ENCODE measurements at regions not wholly inside any gene's neighbourhood (a gene's known extent, or its start where the extent isn't known, plus 50 kb on each side); places are given as distances from the start of the nearest gene placed in this dataset.
A peak's percentile ranks its signal among the peaks of the same experiment; 100 is the strongest.

GRCh38 chr2:56127463-56128152 lies 56.2 kb upstream of the CCDC85A start:
- no peaks in the 10 kb centered on the region for H3K9me3 ChIP-seq (ENCODE audit: insufficient read depth, low read length)
- H3K4me3 ChIP-seq (ENCODE audit: insufficient read depth, low read length, poor library complexity, severe bottlenecking), result no peak overlapping the region
- no peak overlapping the region for H3K4me2 ChIP-seq (ENCODE audit: low read depth, low read length, poor library complexity, severe bottlenecking)
- no peak overlapping the region for H2AFZ ChIP-seq (ENCODE audit: low read depth, low read length, severe bottlenecking)
- H3K79me2 ChIP-seq (ENCODE audit: insufficient read depth, low read length), result no peaks in the 10 kb centered on the region
- no peak overlapping the region for H3K9ac ChIP-seq (ENCODE audit: low read length)
- no peak for TF ChIP-seq CTCF (IDR thresholded peaks at IDR 0.05; ENCODE audit: insufficient read depth, low read length, poor library complexity, severe bottlenecking)
- no peak for TF ChIP-seq EZH2phosphoT487 (conservative IDR thresholded peaks at IDR 0.05; ENCODE audit: low read length)
- H3K27ac ChIP-seq (ENCODE audit: low read depth, low read length), result no peak overlapping the region
- H3K27me3 ChIP-seq (ENCODE audit: low read length), result no peaks in the 10 kb centered on the region
- no peaks in the 10 kb centered on the region for H3K9me2 ChIP-seq (replicated peaks; ENCODE audit: insufficient read depth, low read length)
- H3K36me3 ChIP-seq (ENCODE audit: low read length), result no peaks in the 10 kb centered on the region
- H4K20me1 ChIP-seq (ENCODE audit: low read depth, low read length), result no peaks in the 10 kb centered on the region
- H3F3A ChIP-seq (ENCODE audit: insufficient read depth), result no peaks in the 10 kb centered on the region

- Histone ChIP-seq H3K9ac (ENCODE audit: low read length) (no peak overlapping the region), H3K4me2 (ENCODE audit: low read depth, low read length, poor library complexity, severe bottlenecking) (no peak overlapping the region), H3K36me3 (ENCODE audit: low read length) (no peaks in the 10 kb centered on the region), H3K27me3 (ENCODE audit: low read length) (no peaks in the 10 kb centered on the region), H4K20me1 (ENCODE audit: low read depth, low read length) (no peaks in the 10 kb centered on the region), H2AFZ (ENCODE audit: low read depth, low read length, severe bottlenecking) (no peak overlapping the region), H3K27ac (ENCODE audit: low read depth, low read length) (no peak overlapping the region), H3K79me2 (ENCODE audit: insufficient read depth, low read length) (no peaks in the 10 kb centered on the region), H3F3A (ENCODE audit: insufficient read depth) (no peaks in the 10 kb centered on the region), H3K9me2 (replicated peaks; ENCODE audit: insufficient read depth, low read length) (no peaks in the 10 kb centered on the region), H3K4me3 (ENCODE audit: insufficient read depth, low read length, poor library complexity, severe bottlenecking) (no peak overlapping the region), H3K9me3 (ENCODE audit: insufficient read depth, low read length) (no peaks in the 10 kb centered on the region)
- TF ChIP-seq EZH2phosphoT487 (conservative IDR thresholded peaks at IDR 0.05; ENCODE audit: low read length) (no peak), CTCF (IDR thresholded peaks at IDR 0.05; ENCODE audit: insufficient read depth, low read length, poor library complexity, severe bottlenecking) (no peak)
These were observed 55.6 kb upstream of the CCDC85A start for GRCh38 chr2:56128235-56128634.

- Histone ChIP-seq H3K9me2 (replicated peaks; ENCODE audit: insufficient read depth, low read length) (no peaks in the 10 kb centered on the region), H3F3A (ENCODE audit: insufficient read depth) (no peaks in the 10 kb centered on the region), H3K4me2 (ENCODE audit: low read depth, low read length, poor library complexity, severe bottlenecking) (no peak overlapping the region), H3K36me3 (ENCODE audit: low read length) (no peaks in the 10 kb centered on the region), H3K27ac (ENCODE audit: low read depth, low read length) (no peak overlapping the region), H3K79me2 (ENCODE audit: insufficient read depth, low read length) (no peaks in the 10 kb centered on the region), H3K9ac (ENCODE audit: low read length) (no peak overlapping the region), H2AFZ (ENCODE audit: low read depth, low read length, severe bottlenecking) (no peak overlapping the region), H4K20me1 (ENCODE audit: low read depth, low read length) (no peaks in the 10 kb centered on the region), H3K27me3 (ENCODE audit: low read length) (no peaks in the 10 kb centered on the region), H3K4me3 (ENCODE audit: insufficient read depth, low read length, poor library complexity, severe bottlenecking) (no peak overlapping the region), H3K9me3 (ENCODE audit: insufficient read depth, low read length) (no peaks in the 10 kb centered on the region)
- no peak for TF ChIP-seq EZH2phosphoT487 (conservative IDR thresholded peaks at IDR 0.05; ENCODE audit: low read length)
- TF ChIP-seq CTCF (IDR thresholded peaks at IDR 0.05; ENCODE audit: insufficient read depth, low read length, poor library complexity, severe bottlenecking), result peak; percentile 38
These were observed 53.2 kb upstream of the CCDC85A start for GRCh38 chr2:56130463-56131070.
